PC-3 (cell line): ENCODE measurements at regions not wholly inside any gene's neighbourhood (a gene's known extent, or its start where the extent isn't known, plus 50 kb on each side); places are given as distances from the start of the nearest gene placed in this dataset.

Experiments
- ATAC-seq: fragments of 200-7000 bp; cut with Tn5 transposase; 2 replicates; pipeline ENCODE4 v1.9.1; 2020; ENCODE audit warnings: mild to moderate bottlenecking, moderate library complexity
- BruUV-seq: library from RNA; stranded (reverse); fragments of 400-500 nt; replicated peaks from 2 replicates; lab custom pipeline; 2021; lab: Mats Ljungman, UMichigan
- CTCF ChIA-PET: fragments of 300-600 bp; sonication (Branson Sonifier 250); formaldehyde crosslinking; loops from one replicate; lab custom pipeline; 2022; ENCODE audit warnings: antibody characterized with exemption; lab: Charles Lee
- POLR2A ChIA-PET: fragments of 300-600 bp; sonication (Branson Sonifier 250); formaldehyde crosslinking; loops from one replicate; lab custom pipeline; 2022; ENCODE audit warnings: antibody characterized with exemption; ENCODE audit not compliant: unreplicated experiment; lab: Charles Lee
- DNase-seq: peaks from one replicate; pipeline ENCODE4 v3.0.0-alpha.2; 2015
- H2AFZ ChIP-seq: fragments of 300-600 bp; sonication (generic); 2 replicates; pipeline ENCODE4 v1.6.0; 2016; ENCODE audit warnings: antibody characterized with exemption, low read length
- H3F3A ChIP-seq: fragments of 300-600 bp; sonication (generic); one replicate; pipeline ENCODE4 v1.6.0; 2017; ENCODE audit warnings: antibody characterized with exemption, low read length, control low read depth, mild to moderate bottlenecking; ENCODE audit not compliant: unreplicated experiment
- H3K27ac ChIP-seq: fragments of 300-600 bp; sonication (generic); 2 replicates; pipeline ENCODE4 v1.5.1; 2016; ENCODE audit warnings: mild to moderate bottlenecking, low read length
- H3K27me3 ChIP-seq: fragments of 300-600 bp; sonication (generic); 2 replicates; pipeline ENCODE4 v1.6.1; 2016; ENCODE audit warnings: low read length, mixed read lengths
- H3K36me3 ChIP-seq: fragments of 300-600 bp; sonication (generic); 2 replicates; pipeline ENCODE4 v1.6.1; 2016; ENCODE audit warnings: low read depth, mixed run types, low read length, mixed read lengths
- H3K4me1 ChIP-seq: fragments of 300-600 bp; sonication (generic); 2 replicates; pipeline ENCODE4 v1.5.1; 2016; ENCODE audit warnings: low read length; ENCODE audit not compliant: insufficient read depth
- H3K4me2 ChIP-seq: fragments of 300-600 bp; sonication (generic); 2 replicates; pipeline ENCODE4 v1.6.0; 2016; ENCODE audit warnings: low read length
- H3K4me3 ChIP-seq: fragments of 300-600 bp; sonication (generic); 2 replicates; pipeline ENCODE4 v1.5.1; 2016; ENCODE audit warnings: mild to moderate bottlenecking, low read length, mixed read lengths
- H3K79me2 ChIP-seq: fragments of 300-600 bp; sonication (generic); 2 replicates; pipeline ENCODE4 v1.6.1; 2017; ENCODE audit warnings: low read length, mixed read lengths
- H3K9ac ChIP-seq: fragments of 300-600 bp; sonication (generic); 2 replicates; pipeline ENCODE4 v1.6.0; 2016; ENCODE audit warnings: mild to moderate bottlenecking, low read length
- H3K9me2 ChIP-seq: fragments of 300-600 bp; sonication (generic); replicated peaks from 2 replicates; pipeline ENCODE4 v1.6.1; 2016; ENCODE audit warnings: mixed run types, low read length, mixed read lengths
- H3K9me3 ChIP-seq: fragments of 300-600 bp; sonication (generic); 2 replicates; pipeline ENCODE4 v1.6.1; 2016; ENCODE audit warnings: low read length, mixed read lengths
- H4K20me1 ChIP-seq: fragments of 300-600 bp; sonication (generic); 2 replicates; pipeline ENCODE4 v1.6.1; 2016; ENCODE audit warnings: low read length, mixed read lengths
- CTCF ChIP-seq: fragments of 300-600 bp; sonication (generic); conservative IDR thresholded peaks from 2 replicates; pipeline ENCODE4 v1.5.1; 2017; ENCODE audit warnings: antibody characterized with exemption, low read depth, mild to moderate bottlenecking, low read length
- EZH2 ChIP-seq: fragments of 300-600 bp; sonication (generic); IDR thresholded peaks from one replicate; pipeline ENCODE4 v1.6.1; 2017; ENCODE audit warnings: antibody characterized with exemption, mild to moderate bottlenecking, low read length; ENCODE audit not compliant: unreplicated experiment
- EZH2phosphoT487 ChIP-seq: fragments of 300-600 bp; sonication (generic); IDR thresholded peaks from 2 replicates; pipeline ENCODE4 v1.6.1; 2018; ENCODE audit warnings: mild to moderate bottlenecking, antibody characterized with exemption, low read length, borderline replicate concordance
- intact Hi-C: fragments of 100-400 bp; cut with micrococcal nuclease; formaldehyde crosslinking; loops from 2 replicates; pipeline ENCODE4 v1.9.0; 2023

GRCh38 chr4:141571362-141571761, 65.0 kb upstream of the IL15 start:
- Histone ChIP-seq H3K4me1 (peaks cover 14% of the 10 kb centered on the region), H3K36me3 (no peaks in the 10 kb centered on the region), H3K27me3 (no peaks in the 10 kb centered on the region), H3K9me2 (no peaks in the 10 kb centered on the region), H2AFZ (no peak overlapping the region), H3K9me3 (no peaks in the 10 kb centered on the region), H3K4me3 (no peak overlapping the region), H3K79me2 (no peaks in the 10 kb centered on the region), H4K20me1 (no peaks in the 10 kb centered on the region), H3K4me2 (no peak overlapping the region), H3K27ac (no peak overlapping the region), H3K9ac (no peak overlapping the region), H3F3A (no peaks in the 10 kb centered on the region)
- BruUV-seq = no TSS peak
- ATAC-seq (peak; percentile 51), DNase-seq (peak; percentile 32)
- CTCF ChIA-PET = no interaction called here
- intact Hi-C loops = no loop called here
- POLR2A ChIA-PET = no interaction called here
- TF ChIP-seq CTCF (no peak), EZH2phosphoT487 (no peak), EZH2 (no peak)

GRCh38 chr4:141571793-141572192, 64.6 kb upstream of the IL15 start:
- ChIA-PET CTCF (no interaction called here), POLR2A (no interaction called here)
- H4K20me1 ChIP-seq = no peaks in the 10 kb centered on the region
- H3K9me3 ChIP-seq = no peaks in the 10 kb centered on the region
- H3K27ac ChIP-seq = no peak overlapping the region
- no peak overlapping the region for H3K9ac ChIP-seq
- no TSS peak for BruUV-seq
- no peaks in the 10 kb centered on the region for H3K27me3 ChIP-seq
- H2AFZ ChIP-seq = no peak overlapping the region
- no peak for TF ChIP-seq EZH2
- no peak for TF ChIP-seq CTCF
- no peak for TF ChIP-seq EZH2phosphoT487
- peaks cover 14% of the 10 kb centered on the region for H3K4me1 ChIP-seq
- intact Hi-C loops = no loop called here
- no peak for DNase-seq
- ATAC-seq = no peak
- no peaks in the 10 kb centered on the region for H3K36me3 ChIP-seq
- H3K4me3 ChIP-seq = no peak overlapping the region
- no peaks in the 10 kb centered on the region for H3K9me2 ChIP-seq
- H3K79me2 ChIP-seq = no peaks in the 10 kb centered on the region
- no peak overlapping the region for H3K4me2 ChIP-seq
- no peaks in the 10 kb centered on the region for H3F3A ChIP-seq

- POLR2A ChIA-PET = no interaction called here
- no peaks in the 10 kb centered on the region for H3K9me2 ChIP-seq
- TF ChIP-seq EZH2phosphoT487 (no peak), EZH2 (no peak)
- no peak overlapping the region for H3K4me2 ChIP-seq
- H3K4me1 ChIP-seq = peaks cover 14% of the 10 kb centered on the region
- H3K9me3 ChIP-seq = no peaks in the 10 kb centered on the region
- H2AFZ ChIP-seq = no peak overlapping the region
- no peak overlapping the region for H3K9ac ChIP-seq
- no TSS peak for BruUV-seq
- H3K27me3 ChIP-seq = no peaks in the 10 kb centered on the region
- no peak overlapping the region for H3K27ac ChIP-seq
- CTCF ChIA-PET = no interaction called here
- ATAC-seq (no peak), DNase-seq (no peak)
- H3K4me3 ChIP-seq = no peak overlapping the region
- H3K79me2 ChIP-seq = no peaks in the 10 kb centered on the region
- no peaks in the 10 kb centered on the region for H4K20me1 ChIP-seq
- intact Hi-C loops = no loop called here
- H3F3A ChIP-seq = no peaks in the 10 kb centered on the region
- no peaks in the 10 kb centered on the region for H3K36me3 ChIP-seq
Measured at GRCh38 chr4:141573678-141574077, 62.7 kb upstream of the IL15 start.
